ENCODE measurements at regions not wholly inside any gene's neighbourhood (a gene's known extent, or its start where the extent isn't known, plus 50 kb on each side); places are given as distances from the start of the nearest gene placed in this dataset.

GRCh38 chr2:71864085-71864484, 283.6 kb downstream of the CYP26B1 start:
- no peak for TF ChIP-seq CTCF (IDR thresholded peaks at IDR 0.05; ENCODE audit: insufficient read depth, low read length, poor library complexity, severe bottlenecking)
- H3K4me3 ChIP-seq (ENCODE audit: low read depth, low read length): no peak overlapping the region
- peaks cover 3% of the 10 kb centered on the region for H3K27me3 ChIP-seq (ENCODE audit: control insufficient read depth, insufficient read depth, low read length)
- no peak for DNase-seq (ENCODE audit: low read depth)
- no peaks in the 10 kb centered on the region for H3K36me3 ChIP-seq (ENCODE audit: control insufficient read depth, insufficient read depth, low read length)

GRCh38 chr2:71863396-71863795, 284.3 kb downstream of the CYP26B1 start:
- H3K4me3 ChIP-seq (ENCODE audit: low read depth, low read length): no peak overlapping the region
- DNase-seq (ENCODE audit: low read depth): no peak
- peaks cover 3% of the 10 kb centered on the region for H3K27me3 ChIP-seq (ENCODE audit: control insufficient read depth, insufficient read depth, low read length)
- H3K36me3 ChIP-seq (ENCODE audit: control insufficient read depth, insufficient read depth, low read length): no peaks in the 10 kb centered on the region
- TF ChIP-seq CTCF (IDR thresholded peaks at IDR 0.05; ENCODE audit: insufficient read depth, low read length, poor library complexity, severe bottlenecking): no peak

GRCh38 chr2:71862921-71863320, 284.7 kb downstream of the CYP26B1 start:
- Histone ChIP-seq H3K36me3 (ENCODE audit: control insufficient read depth, insufficient read depth, low read length) (no peaks in the 10 kb centered on the region), H3K4me3 (ENCODE audit: low read depth, low read length) (no peak overlapping the region), H3K27me3 (ENCODE audit: control insufficient read depth, insufficient read depth, low read length) (peaks cover 3% of the 10 kb centered on the region)
- DNase-seq (ENCODE audit: low read depth): no peak
- no peak for TF ChIP-seq CTCF (IDR thresholded peaks at IDR 0.05; ENCODE audit: insufficient read depth, low read length, poor library complexity, severe bottlenecking)

GRCh38 chr2:71861186-71862160, 286.2 kb downstream of the CYP26B1 start:
- H3K4me3 ChIP-seq (ENCODE audit: low read depth, low read length): no peak overlapping the region
- no peaks in the 10 kb centered on the region for H3K36me3 ChIP-seq (ENCODE audit: control insufficient read depth, insufficient read depth, low read length)
- DNase-seq (ENCODE audit: low read depth): no peak
- peaks cover 3% of the 10 kb centered on the region for H3K27me3 ChIP-seq (ENCODE audit: control insufficient read depth, insufficient read depth, low read length)
- TF ChIP-seq CTCF (IDR thresholded peaks at IDR 0.05; ENCODE audit: insufficient read depth, low read length, poor library complexity, severe bottlenecking): no peak

GRCh38 chr2:71860381-71860926, 287.2 kb downstream of the CYP26B1 start:
- DNase-seq (ENCODE audit: low read depth): no peak
- H3K4me3 ChIP-seq (ENCODE audit: low read depth, low read length): no peak overlapping the region
- no peaks in the 10 kb centered on the region for H3K36me3 ChIP-seq (ENCODE audit: control insufficient read depth, insufficient read depth, low read length)
- peaks cover 3% of the 10 kb centered on the region for H3K27me3 ChIP-seq (ENCODE audit: control insufficient read depth, insufficient read depth, low read length)
- no peak for TF ChIP-seq CTCF (IDR thresholded peaks at IDR 0.05; ENCODE audit: insufficient read depth, low read length, poor library complexity, severe bottlenecking)
